Tibial artery (tissue), 4 donors: ENCODE measurements at regions not wholly inside any gene's neighbourhood (a gene's known extent, or its start where the extent isn't known, plus 50 kb on each side); places are given as distances from the start of the nearest gene placed in this dataset.

Experiments
- DNase-seq, 2 donors: peaks; one replicate each; pipeline ENCODE4 v3.0.0-alpha.2; 2019
- H3K27ac ChIP-seq, 2 donors: fragments of 200-600 bp; sonication (generic) in 1 of 2; 1 replicate in 1 of 2; 2 replicates in 1 of 2; pipeline ENCODE4 v1.5.1; 2018 to 2019; ENCODE audit warnings: mild to moderate bottlenecking in 1 of 2
- H3K27me3 ChIP-seq, 2 donors: fragments of 200-600 bp; sonication (generic) in 1 of 2; one replicate each; pipeline versions ENCODE4 v1.5.1 to v1.6.0; 2016 to 2019
- H3K36me3 ChIP-seq, 3 donors: fragments of 200-600 bp; sonication (generic) in 2 of 3; one replicate each; pipeline ENCODE4 v1.5.1; 2016 to 2019; ENCODE audit warnings: mild to moderate bottlenecking in 2 of 3
- H3K4me1 ChIP-seq, 4 donors: fragments of 200-600 bp; sonication (generic) in 2 of 4; 1 replicate in 3 of 4; 2 replicates in 1 of 4; pipeline ENCODE4 v1.5.1; 2016 to 2019
- H3K4me3 ChIP-seq, 2 donors: fragments of 200-600 bp; sonication (generic) in 1 of 2; 1 replicate in 1 of 2; 2 replicates in 1 of 2; pipeline ENCODE4 v1.5.1; 2018 to 2019; ENCODE audit warnings: mild to moderate bottlenecking in 2 of 2
- H3K9me3 ChIP-seq, 3 donors: fragments of 200-600 bp; sonication (generic) in 1 of 3; one replicate each; pipeline ENCODE4 v1.5.1; 2016 to 2019
- intact Hi-C: fragments of 100-400 bp; cut with DNase I; formaldehyde crosslinking; loops from one replicate; pipeline ENCODE4 v1.15.0; 2023; ENCODE audit warnings: low total_unique reads
- TF ChIP-seq, protein P1 (sequence below), 2 experiments: fragments of 200-600 bp in 1 of 2; fragments of 450-650 bp in 1 of 2; IDR thresholded peaks; one replicate each; pipeline ENCODE4 v1.5.1; 2017 to 2019; ENCODE audit warnings: antibody characterized with exemption in 2 of 2, mild to moderate bottlenecking in 1 of 2, moderate library complexity in 1 of 2

- no peak overlapping the region for H3K4me3 ChIP-seq
- H3K27ac ChIP-seq, result peak overlapping the region in 1 of 2 donors; percentile 27
- H3K9me3 ChIP-seq, result no peaks in the 10 kb centered on the region
- no peaks in the 10 kb centered on the region for H3K36me3 ChIP-seq
- intact Hi-C loops, result no loop called here
- H3K4me1 ChIP-seq, result peaks cover 0 to 81% (median 20%) of the 10 kb centered on the region in 4 donors
- DNase-seq, result no peak
- H3K27me3 ChIP-seq, result no peaks in the 10 kb centered on the region
- TF ChIP-seq, protein P1, sequence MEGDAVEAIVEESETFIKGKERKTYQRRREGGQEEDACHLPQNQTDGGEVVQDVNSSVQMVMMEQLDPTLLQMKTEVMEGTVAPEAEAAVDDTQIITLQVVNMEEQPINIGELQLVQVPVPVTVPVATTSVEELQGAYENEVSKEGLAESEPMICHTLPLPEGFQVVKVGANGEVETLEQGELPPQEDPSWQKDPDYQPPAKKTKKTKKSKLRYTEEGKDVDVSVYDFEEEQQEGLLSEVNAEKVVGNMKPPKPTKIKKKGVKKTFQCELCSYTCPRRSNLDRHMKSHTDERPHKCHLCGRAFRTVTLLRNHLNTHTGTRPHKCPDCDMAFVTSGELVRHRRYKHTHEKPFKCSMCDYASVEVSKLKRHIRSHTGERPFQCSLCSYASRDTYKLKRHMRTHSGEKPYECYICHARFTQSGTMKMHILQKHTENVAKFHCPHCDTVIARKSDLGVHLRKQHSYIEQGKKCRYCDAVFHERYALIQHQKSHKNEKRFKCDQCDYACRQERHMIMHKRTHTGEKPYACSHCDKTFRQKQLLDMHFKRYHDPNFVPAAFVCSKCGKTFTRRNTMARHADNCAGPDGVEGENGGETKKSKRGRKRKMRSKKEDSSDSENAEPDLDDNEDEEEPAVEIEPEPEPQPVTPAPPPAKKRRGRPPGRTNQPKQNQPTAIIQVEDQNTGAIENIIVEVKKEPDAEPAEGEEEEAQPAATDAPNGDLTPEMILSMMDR (IDR thresholded peaks at IDR 0.05), result no peak
These were observed 322.5 kb downstream of the HACE1 start for GRCh38 chr6:104537180-104537579.

GRCh38 chr6:104532462-104532861 is 327.3 kb downstream of the HACE1 start:
- Histone ChIP-seq H3K27me3 (no peaks in the 10 kb centered on the region), H3K36me3 (no peaks in the 10 kb centered on the region), H3K9me3 (no peaks in the 10 kb centered on the region), H3K4me3 (no peak overlapping the region), H3K27ac (peak overlapping the region; percentile 59 to 69), H3K4me1 (peaks cover 0 to 95% (median 25%) of the 10 kb centered on the region in 4 donors)
- intact Hi-C loops, result no loop called here
- no peak for DNase-seq
- TF ChIP-seq, protein P1 (IDR thresholded peaks at IDR 0.05), result no peak

GRCh38 chr6:104531646-104532045 is 328.1 kb downstream of the HACE1 start:
- Histone ChIP-seq H3K27me3 (no peaks in the 10 kb centered on the region), H3K27ac (peak overlapping the region; percentile 59 to 69), H3K4me1 (peaks cover 0 to 95% (median 28%) of the 10 kb centered on the region in 4 donors), H3K4me3 (no peak overlapping the region), H3K36me3 (no peaks in the 10 kb centered on the region), H3K9me3 (no peaks in the 10 kb centered on the region)
- intact Hi-C loops, result no loop called here
- no peak for DNase-seq
- TF ChIP-seq, protein P1 (IDR thresholded peaks at IDR 0.05), result no peak

DNA sequence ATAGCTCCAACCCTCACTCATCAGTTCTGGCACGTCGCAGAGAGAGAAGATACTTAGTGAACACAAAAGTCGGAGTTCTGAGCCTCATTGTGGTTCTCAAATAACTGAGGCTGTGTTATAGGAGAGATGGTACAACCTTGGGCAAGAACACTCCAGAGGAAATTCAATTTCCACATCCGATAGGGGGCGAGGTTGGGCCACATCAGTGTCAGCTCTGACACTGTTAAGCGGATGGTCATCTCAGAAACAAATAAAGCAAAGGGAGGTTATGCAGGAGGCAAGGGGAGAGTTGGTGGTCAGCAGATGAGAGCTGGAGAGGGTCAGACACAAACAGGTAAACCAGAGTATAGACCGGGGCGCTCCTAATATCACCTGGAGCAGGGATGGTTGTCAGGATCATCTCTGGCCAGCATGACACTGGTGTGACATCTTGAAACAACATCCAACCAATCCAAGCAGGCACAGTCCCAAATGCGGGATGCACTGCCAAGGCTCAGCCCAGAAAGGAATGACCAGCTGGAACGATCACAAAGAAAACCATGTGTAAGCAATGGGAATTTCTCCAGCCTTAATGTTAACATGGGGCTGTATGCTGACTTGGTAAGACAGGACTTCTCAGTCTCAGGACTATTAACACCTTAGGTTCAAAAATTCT is 331.8 kb downstream of the HACE1 start:
- Histone ChIP-seq H3K27ac (peak overlapping the region; percentile 35 to 46), H3K4me1 (peaks cover 0 to 71% (median 28%) of the 10 kb centered on the region in 4 donors), H3K36me3 (no peaks in the 10 kb centered on the region), H3K27me3 (no peaks in the 10 kb centered on the region), H3K4me3 (no peak overlapping the region), H3K9me3 (no peaks in the 10 kb centered on the region)
- intact Hi-C loops, result no loop called here
- TF ChIP-seq, protein P1 (IDR thresholded peaks at IDR 0.05), result peak; percentile 31 to 35
- DNase-seq, result peak; percentile 47 to 70

DNA sequence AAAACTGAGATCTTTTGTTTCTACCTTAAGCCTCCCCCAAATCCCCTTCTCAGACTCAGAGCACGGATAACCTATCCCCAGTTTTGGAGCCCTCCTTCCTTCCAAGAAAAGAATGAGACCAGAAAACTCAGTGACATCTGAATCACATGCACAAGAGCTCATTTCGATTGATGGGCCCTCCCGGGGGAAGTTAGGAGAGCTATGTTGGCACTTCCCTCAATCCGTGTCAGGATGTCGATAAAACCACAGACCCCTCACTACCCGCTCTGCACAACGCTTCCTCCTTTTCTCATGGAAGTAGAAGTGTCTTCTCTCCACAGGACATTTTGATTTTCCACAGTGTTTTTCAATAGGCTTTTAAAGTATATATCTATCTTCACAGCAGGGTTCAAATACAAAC is 332.4 kb downstream of the HACE1 start:
- intact Hi-C loops, result no loop called here
- Histone ChIP-seq H3K4me3 (no peak overlapping the region), H3K27ac (peak overlapping the region; percentile 35 to 46), H3K4me1 (peaks cover 0 to 65% (median 25%) of the 10 kb centered on the region in 4 donors), H3K27me3 (no peaks in the 10 kb centered on the region), H3K36me3 (no peaks in the 10 kb centered on the region), H3K9me3 (no peaks in the 10 kb centered on the region)
- TF ChIP-seq, protein P1 (IDR thresholded peaks at IDR 0.05), result no peak
- DNase-seq, result peak in 1 of 2 donors; percentile 28
